Fibroblast of lung (primary cell): ENCODE measurements at regions not wholly inside any gene's neighbourhood (a gene's known extent, or its start where the extent isn't known, plus 50 kb on each side); places are given as distances from the start of the nearest gene placed in this dataset.

Experiments
- DNase-seq, 2 donors: peaks; one replicate each; pipeline versions ENCODE4 v3.0.0 to v3.0.0-alpha.2; 2010; ENCODE audit warnings: low read depth in 2 of 2
- H2AFZ ChIP-seq: 2 replicates; pipeline ENCODE4 v1.5.1; 2012; ENCODE audit warnings: low read length, control low read depth, inconsistent platforms
- H3K27ac ChIP-seq: 2 replicates; pipeline ENCODE4 v1.5.1; 2011; ENCODE audit warnings: low read length, control low read depth; ENCODE audit not compliant: insufficient read depth
- H3K27me3 ChIP-seq: 2 replicates; pipeline ENCODE4 v1.5.1; 2011; ENCODE audit warnings: mild to moderate bottlenecking, low read length; ENCODE audit not compliant: control insufficient read depth, insufficient read depth
- H3K36me3 ChIP-seq: 2 replicates; pipeline ENCODE4 v1.5.1; 2011; ENCODE audit warnings: low read length; ENCODE audit not compliant: control insufficient read depth, insufficient read depth
- H3K4me1 ChIP-seq: 2 replicates; pipeline ENCODE4 v1.5.1; 2011; ENCODE audit warnings: low read length; ENCODE audit not compliant: control insufficient read depth, insufficient read depth; ENCODE audit errors: extremely low read depth
- H3K4me2 ChIP-seq: 2 replicates; pipeline ENCODE4 v1.5.1; 2011; ENCODE audit warnings: low read length, control low read depth; ENCODE audit not compliant: insufficient read depth; ENCODE audit errors: extremely low read depth
- H3K4me3 ChIP-seq, 4 experiments: fragments of 200-600 bp in 1 of 4; sonication (generic) in 1 of 4; replicated peaks in 1 of 4; 2 replicates each; pipeline ENCODE4 v1.5.1; 2011 to 2016; ENCODE audit warnings: low read length in 4 of 4, low read depth in 3 of 4, mild to moderate bottlenecking in 3 of 4, control low read depth in 2 of 4, inconsistent platforms in 1 of 4, mixed read lengths in 1 of 4; ENCODE audit not compliant: insufficient read depth in 1 of 4; ENCODE audit errors: control extremely low read depth in 1 of 4
- H3K79me2 ChIP-seq: 2 replicates; pipeline ENCODE4 v1.5.1; 2012; ENCODE audit warnings: mild to moderate bottlenecking, low read length, inconsistent platforms; ENCODE audit not compliant: control insufficient read depth, insufficient read depth
- H3K9ac ChIP-seq: 2 replicates; pipeline ENCODE4 v1.5.1; 2011; ENCODE audit warnings: mild to moderate bottlenecking, low read length, control low read depth; ENCODE audit not compliant: insufficient read depth
- H3K9me3 ChIP-seq: 2 replicates; pipeline ENCODE4 v1.5.1; 2012; ENCODE audit warnings: low read depth, low read length; ENCODE audit not compliant: control insufficient read depth, insufficient read depth
- H4K20me1 ChIP-seq: 2 replicates; pipeline ENCODE4 v1.5.1; 2011; ENCODE audit warnings: low read length; ENCODE audit not compliant: control insufficient read depth, insufficient read depth; ENCODE audit errors: extremely low read depth
- CTCF ChIP-seq, 2 donors: IDR thresholded peaks in 1 of 2; conservative IDR thresholded peaks in 1 of 2; 1 replicate in 1 of 2; 2 replicates in 1 of 2; pipeline ENCODE4 v1.5.1; 2011 to 2012; ENCODE audit warnings: low read length in 2 of 2, control low read depth in 1 of 2, inconsistent platforms in 1 of 2, low read depth in 1 of 2, mild to moderate bottlenecking in 1 of 2
- EZH2 ChIP-seq: IDR thresholded peaks from 2 replicates; pipeline ENCODE4 v1.5.1; 2012; ENCODE audit warnings: low read length, control low read depth, mild to moderate bottlenecking; ENCODE audit errors: missing control alignments

DNA sequence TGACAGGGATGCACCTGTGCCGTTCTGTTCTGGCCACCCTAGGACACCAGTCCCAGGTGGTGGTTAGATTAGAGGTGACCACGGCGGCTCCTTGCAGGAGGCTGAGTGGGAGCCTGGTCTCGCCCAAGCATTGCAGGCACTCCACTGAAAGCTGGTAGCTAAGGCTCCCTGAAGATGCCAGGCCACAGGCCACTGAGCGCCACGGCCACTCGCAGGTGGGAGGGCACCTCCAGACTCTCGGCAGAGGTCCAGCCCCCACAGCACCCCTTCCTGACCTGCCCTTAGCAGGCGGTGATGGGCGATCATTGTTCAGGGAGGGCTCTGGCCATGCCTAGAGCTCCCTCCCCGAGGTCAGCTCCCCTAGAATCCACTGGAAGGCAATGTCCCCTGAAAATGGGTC is 1270.2 kb downstream of the BRD1 start:
- no peak for DNase-seq
- no peak overlapping the region for H2AFZ ChIP-seq
- H3K9me3 ChIP-seq: no peaks in the 10 kb centered on the region

GRCh38 chr22:48556751-48557150 is 1270.9 kb downstream of the BRD1 start:
- no peaks in the 10 kb centered on the region for H3K4me1 ChIP-seq
- H3K9ac ChIP-seq: no peak overlapping the region
- no peak overlapping the region for H3K4me3 ChIP-seq

More for the DNA sequence above, 1270.2 kb downstream of the BRD1 start:
- TF ChIP-seq EZH2 (no peak), CTCF (conservative IDR thresholded peaks at IDR 0.05 in 1 of 2, IDR thresholded peaks at IDR 0.05 in 1 of 2; ENCODE audit: low read depth in 1 of 2, low read length in 2 of 2) (no peak)
- Histone ChIP-seq H3K27me3 (no peaks in the 10 kb centered on the region), H4K20me1 (no peaks in the 10 kb centered on the region), H3K4me2 (no peak overlapping the region), H3K9ac (no peak overlapping the region), H3K36me3 (no peaks in the 10 kb centered on the region), H3K79me2 (no peaks in the 10 kb centered on the region), H3K27ac (no peak overlapping the region), H3K4me3 (no peak overlapping the region), H3K4me1 (no peaks in the 10 kb centered on the region)

GRCh38 chr22:48556222-48556621 is 1271.5 kb downstream of the BRD1 start:
- H3K4me3 ChIP-seq: no peak overlapping the region
- no peak overlapping the region for H3K27ac ChIP-seq
- no peaks in the 10 kb centered on the region for H3K4me1 ChIP-seq
- H3K9me3 ChIP-seq: no peaks in the 10 kb centered on the region
- TF ChIP-seq CTCF (conservative IDR thresholded peaks at IDR 0.05 in 1 of 2, IDR thresholded peaks at IDR 0.05 in 1 of 2; ENCODE audit: low read depth in 1 of 2, low read length in 2 of 2) (no peak), EZH2 (no peak)
- H2AFZ ChIP-seq: no peak overlapping the region
- H3K4me2 ChIP-seq: no peak overlapping the region
- H3K36me3 ChIP-seq: no peaks in the 10 kb centered on the region
- H4K20me1 ChIP-seq: no peaks in the 10 kb centered on the region
- H3K9ac ChIP-seq: no peak overlapping the region
- DNase-seq: no peak
- H3K27me3 ChIP-seq: no peaks in the 10 kb centered on the region
- H3K79me2 ChIP-seq: no peaks in the 10 kb centered on the region

More at GRCh38 chr22:48556751-48557150, 1270.9 kb downstream of the BRD1 start:
- H2AFZ ChIP-seq: no peak overlapping the region
- TF ChIP-seq EZH2: no peak
- no peak for TF ChIP-seq CTCF (conservative IDR thresholded peaks at IDR 0.05 in 1 of 2, IDR thresholded peaks at IDR 0.05 in 1 of 2; ENCODE audit: low read depth in 1 of 2, low read length in 2 of 2)
- no peaks in the 10 kb centered on the region for H3K9me3 ChIP-seq
- no peaks in the 10 kb centered on the region for H3K27me3 ChIP-seq
- no peaks in the 10 kb centered on the region for H3K36me3 ChIP-seq
- H4K20me1 ChIP-seq: no peaks in the 10 kb centered on the region
- H3K4me2 ChIP-seq: no peak overlapping the region
- no peak for DNase-seq
- no peak overlapping the region for H3K27ac ChIP-seq
- no peaks in the 10 kb centered on the region for H3K79me2 ChIP-seq
